ENCODE measurements at regions not wholly inside any gene's neighbourhood (a gene's known extent, or its start where the extent isn't known, plus 50 kb on each side); places are given as distances from the start of the nearest gene placed in this dataset.

DNA sequence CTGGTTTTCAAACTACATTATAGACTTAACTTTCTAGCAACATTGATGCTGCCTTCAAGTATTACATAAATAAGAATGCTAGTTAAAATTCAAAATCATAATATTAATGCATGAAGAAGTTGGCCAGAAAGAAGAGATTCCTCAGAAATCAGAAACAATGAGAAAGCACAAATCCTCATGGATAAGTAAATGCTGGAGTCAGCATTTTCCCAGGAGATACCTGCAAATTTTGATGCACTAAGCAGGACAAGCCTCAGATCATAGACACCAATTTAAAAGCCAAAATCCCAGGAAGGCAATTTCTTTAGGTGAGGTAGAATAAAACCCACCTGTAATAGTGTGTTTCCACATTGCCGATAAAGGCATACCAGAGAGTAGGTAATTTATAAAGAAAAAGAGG, 305.2 kb upstream of the TBX18 start:
- no peak for TF ChIP-seq CTCF (IDR thresholded peaks at IDR 0.05)
- no peak for TF ChIP-seq EZH2 (IDR thresholded peaks at IDR 0.05; ENCODE audit: borderline replicate concordance, insufficient read depth, low read depth, low read length, poor library complexity, severe bottlenecking)

Data from B cell (primary cell).